H1 (cell line): ENCODE measurements at regions not wholly inside any gene's neighbourhood (a gene's known extent, or its start where the extent isn't known, plus 50 kb on each side); places are given as distances from the start of the nearest gene placed in this dataset.

Experiments used
- CTCF ChIA-PET: fragments of 300-600 bp; sonication (Branson Sonifier 250); formaldehyde crosslinking; loops from one replicate; lab custom pipeline; 2021; ENCODE audit not compliant: partially characterized antibody; lab: Charles Lee
- POLR2A ChIA-PET: fragments of 300-600 bp; sonication (Branson Sonifier 250); formaldehyde crosslinking; loops from one replicate; lab custom pipeline; 2021; ENCODE audit warnings: inconsistent platforms; ENCODE audit not compliant: partially characterized antibody; lab: Charles Lee
- DNase-seq, 2 experiments: peaks; one replicate each; pipeline versions ENCODE4 v3.0.0 to v3.0.0-alpha.2; 2010 to 2022; ENCODE audit warnings: low spot score in 2 of 2, low read depth in 1 of 2, mixed read lengths in 1 of 2
- FAIRE-seq: peaks from 2 replicates; lab custom pipeline; 2011; peaks lifted over from hg19 to GRCh38; lab: Jason Lieb, UNC
- H2AFZ ChIP-seq: 2 replicates; pipeline ENCODE4 v1.8.1; 2012; ENCODE audit warnings: low read length, inconsistent platforms
- H2AK5ac ChIP-seq: 2 replicates; pipeline ENCODE4 v1.6.1; 2013; ENCODE audit warnings: low read depth, low read length
- H2BK120ac ChIP-seq: replicated peaks from 2 replicates; pipeline ENCODE3; 2013; ENCODE audit warnings: low read depth, low read length, inconsistent platforms
- H2BK12ac ChIP-seq: 2 replicates; pipeline ENCODE4 v1.6.1; 2013; ENCODE audit warnings: low read depth, low read length
- H2BK15ac ChIP-seq: 2 replicates; pipeline ENCODE4 v1.6.1; 2013; ENCODE audit warnings: low read length
- H2BK20ac ChIP-seq: 2 replicates; pipeline ENCODE4 v1.6.1; 2013; ENCODE audit warnings: low read length
- H2BK5ac ChIP-seq: 2 replicates; pipeline ENCODE4 v1.6.1; 2013; ENCODE audit warnings: low read depth, low read length
- H3K14ac ChIP-seq: 2 replicates; pipeline ENCODE4 v1.6.1; 2013; ENCODE audit warnings: inconsistent platforms; ENCODE audit not compliant: insufficient read length
- H3K18ac ChIP-seq: 2 replicates; pipeline ENCODE4 v1.6.1; 2013; ENCODE audit warnings: low read length; ENCODE audit errors: extremely low read depth
- H3K23ac ChIP-seq: 2 replicates; pipeline ENCODE4 v1.6.1; 2013; ENCODE audit warnings: inconsistent platforms; ENCODE audit not compliant: insufficient read length
- H3K23me2 ChIP-seq: 2 replicates; pipeline ENCODE4 v1.6.1; 2013; ENCODE audit warnings: low read depth, low read length
- H3K27ac ChIP-seq: 2 replicates; pipeline ENCODE4 v1.6.1; 2011; ENCODE audit warnings: low read depth, low read length, inconsistent platforms
- H3K27me3 ChIP-seq, 4 experiments: replicated peaks in 1 of 4; 1 replicate in 1 of 4; 2 replicates in 3 of 4; pipeline versions ENCODE4 v1.6.1 to v1.8.1; 2011 to 2013; ENCODE audit warnings: low read length in 3 of 4, mild to moderate bottlenecking in 3 of 4, inconsistent platforms in 2 of 4, mixed read lengths in 2 of 4, moderate library complexity in 1 of 4; ENCODE audit not compliant: control insufficient read depth in 3 of 4, insufficient read depth in 3 of 4; ENCODE audit errors: extremely low read depth in 1 of 4
- H3K36me3 ChIP-seq, 4 experiments: 2 replicates each; pipeline versions ENCODE4 v1.6.1 to v1.8.1; 2011 to 2013; ENCODE audit warnings: mild to moderate bottlenecking in 4 of 4, low read length in 3 of 4, moderate library complexity in 2 of 4, control low read depth in 1 of 4, inconsistent platforms in 1 of 4; ENCODE audit not compliant: insufficient read depth in 4 of 4, control insufficient read depth in 2 of 4
- H3K4ac ChIP-seq: replicated peaks from 2 replicates; pipeline ENCODE3; 2013; ENCODE audit warnings: low read length, low read depth, mixed read lengths, inconsistent platforms; ENCODE audit not compliant: insufficient read length
- H3K4me1 ChIP-seq, 4 experiments: replicated peaks in 1 of 4; 1 replicate in 1 of 4; 2 replicates in 3 of 4; pipeline versions ENCODE4 v1.6.1 to v1.8.1; 2011 to 2013; ENCODE audit warnings: low read length in 3 of 4, inconsistent platforms in 2 of 4, mixed read lengths in 1 of 4; ENCODE audit not compliant: insufficient read depth in 4 of 4, control insufficient read depth in 3 of 4
- H3K4me2 ChIP-seq, 2 experiments: 2 replicates each; pipeline versions ENCODE4 v1.6.1 to v1.8.1; 2011 to 2013; ENCODE audit warnings: low read depth in 2 of 2, low read length in 2 of 2, control low read depth in 1 of 2, inconsistent platforms in 1 of 2, mild to moderate bottlenecking in 1 of 2; ENCODE audit not compliant: insufficient read depth in 1 of 2
- H3K4me3 ChIP-seq, 4 experiments: fragments of 200-600, 300-600 bp in 1 of 4; sonication (generic), shearing (Covaris generic), sonication (Bioruptor Twin) in 1 of 4; 2 replicates each; pipeline versions ENCODE4 v1.5.1 to v1.8.1; 2011 to 2016; ENCODE audit warnings: low read length in 4 of 4, low read depth in 3 of 4, control low read depth in 2 of 4, inconsistent platforms in 2 of 4, mild to moderate bottlenecking in 2 of 4, mixed read lengths in 1 of 4, moderate library complexity in 1 of 4; ENCODE audit not compliant: insufficient read depth in 2 of 4; ENCODE audit errors: extremely low read depth in 1 of 4
- H3K56ac ChIP-seq: replicated peaks from 2 replicates; pipeline ENCODE3; 2013; ENCODE audit warnings: low read depth, mild to moderate bottlenecking, mixed read lengths, low read length, inconsistent platforms; ENCODE audit not compliant: insufficient read length
- H3K79me1 ChIP-seq: 2 replicates; pipeline ENCODE4 v1.6.1; 2013; ENCODE audit warnings: low read depth, low read length, control low read depth
- H3K79me2 ChIP-seq, 2 experiments: 2 replicates each; pipeline versions ENCODE4 v1.6.1 to v1.8.1; 2012 to 2013; ENCODE audit warnings: low read length in 2 of 2, mild to moderate bottlenecking in 2 of 2, inconsistent platforms in 1 of 2; ENCODE audit not compliant: insufficient read depth in 2 of 2, control insufficient read depth in 1 of 2
- H3K9ac ChIP-seq, 4 experiments: replicated peaks in 1 of 4; 1 replicate in 1 of 4; 2 replicates in 3 of 4; pipeline versions ENCODE4 v1.6.1 to v1.8.1; 2011 to 2013; ENCODE audit warnings: low read depth in 3 of 4, low read length in 3 of 4, control low read depth in 2 of 4, mild to moderate bottlenecking in 2 of 4, moderate library complexity in 2 of 4, inconsistent platforms in 1 of 4; ENCODE audit errors: extremely low read depth in 1 of 4
- H3K9me3 ChIP-seq, 2 experiments: 2 replicates each; pipeline versions ENCODE4 v1.6.1 to v1.8.1; 2012 to 2013; ENCODE audit warnings: mild to moderate bottlenecking in 2 of 2, moderate library complexity in 2 of 2, control low read depth in 1 of 2, inconsistent platforms in 1 of 2, low read depth in 1 of 2, low read length in 1 of 2, mixed read lengths in 1 of 2; ENCODE audit not compliant: insufficient read depth in 2 of 2
- H4K20me1 ChIP-seq, 2 experiments: replicated peaks in 1 of 2; 2 replicates each; pipeline versions ENCODE3 to v1.8.1; 2011 to 2013; ENCODE audit warnings: inconsistent platforms in 2 of 2, low read length in 2 of 2, mild to moderate bottlenecking in 1 of 2; ENCODE audit not compliant: insufficient read depth in 2 of 2, control insufficient read depth in 1 of 2
- H4K5ac ChIP-seq: 2 replicates; pipeline ENCODE4 v1.6.1; 2013; ENCODE audit warnings: low read length, low read depth, mixed read lengths, inconsistent platforms; ENCODE audit not compliant: insufficient read length
- H4K8ac ChIP-seq: 2 replicates; pipeline ENCODE4 v1.8.0; 2013; ENCODE audit warnings: mild to moderate bottlenecking, moderate library complexity, low read length, inconsistent platforms; ENCODE audit not compliant: insufficient read depth; ENCODE audit errors: extremely low read depth
- H4K91ac ChIP-seq: replicated peaks from 2 replicates; pipeline ENCODE3; 2013; ENCODE audit warnings: low read length, mixed read lengths, inconsistent platforms; ENCODE audit not compliant: insufficient read length
- CHD1 ChIP-seq: IDR thresholded peaks from 2 replicates; pipeline ENCODE4 v1.6.1; 2012; ENCODE audit warnings: low read depth, low read length, improper control_type of control experiment
- EGR1 ChIP-seq: IDR thresholded peaks from 2 replicates; pipeline ENCODE4 v1.6.1; 2011; ENCODE audit warnings: low read depth, low read length, borderline replicate concordance
- EP300 ChIP-seq, 2 experiments: IDR thresholded peaks; 1 replicate in 1 of 2; 2 replicates in 1 of 2; pipeline ENCODE4 v1.6.1; 2011 to 2012; ENCODE audit warnings: low read depth in 2 of 2, low read length in 2 of 2, mild to moderate bottlenecking in 2 of 2, borderline replicate concordance in 1 of 2, inconsistent platforms in 1 of 2, moderate library complexity in 1 of 2
- FOSL1 ChIP-seq: IDR thresholded peaks from 2 replicates; pipeline ENCODE4 v1.6.1; 2011; ENCODE audit warnings: mild to moderate bottlenecking, low read depth, low read length, moderate library complexity; ENCODE audit not compliant: insufficient read depth
- NRF1 ChIP-seq: IDR thresholded peaks from 2 replicates; pipeline ENCODE4 v1.6.1; 2011; ENCODE audit warnings: mild to moderate bottlenecking, low read depth, low read length, improper control_type of control experiment
- SRF ChIP-seq: IDR thresholded peaks from 2 replicates; pipeline ENCODE4 v1.6.1; 2011; ENCODE audit warnings: mild to moderate bottlenecking, low read depth, low read length, moderate library complexity
- WGBS, 2 experiments: shearing (Covaris generic) in 1 of 2; methylation state at CpG; one replicate each; pipeline versions ENCODE4 v1.1.6 to v1.1.7; 2013 to 2015; ENCODE audit warnings: low lambda C conversion rate in 2 of 2, mixed read lengths in 2 of 2, inconsistent platforms in 1 of 2, low coverage in 1 of 2, missing lambda C conversion rate in 1 of 2; ENCODE audit not compliant: insufficient replicate concordance in 2 of 2, insufficient coverage in 1 of 2, insufficient read length in 1 of 2; ENCODE audit errors: extremely low coverage in 1 of 2, missing lambda C conversion rate in 1 of 2; 5-methylcytosine and 5-hydroxymethylcytosine counted together

DNA sequence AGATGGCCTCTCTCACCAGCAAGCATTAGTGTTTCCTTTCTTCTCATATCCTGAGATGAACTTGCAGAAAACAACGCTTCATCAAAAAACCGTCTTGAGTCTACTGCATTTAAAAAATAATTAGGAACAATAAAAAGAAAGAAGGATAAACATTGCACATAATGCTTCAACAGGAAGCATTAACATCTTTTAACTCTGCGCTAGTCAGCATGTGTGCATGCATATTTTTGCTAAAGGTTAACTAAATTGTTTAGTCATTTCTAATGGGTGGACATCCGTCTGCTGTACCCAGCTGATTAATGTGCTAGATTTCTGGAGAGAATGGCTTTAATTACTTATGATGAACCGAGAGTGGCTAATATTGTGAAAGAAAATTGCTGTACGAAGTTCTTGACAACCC, 349.3 kb downstream of the SOX4 start:
- CTCF ChIA-PET: interaction anchor here (1.2 to 1.4 kb wide), 2 partner anchors 17 to 28 kb away, joined by 3 read pairs; no protein-coding TSS in a partner anchor
- no peak overlapping the region for H2BK120ac ChIP-seq
- no peak for FAIRE-seq
- no peak overlapping the region for H3K23ac ChIP-seq
- no peak overlapping the region for H3K9ac ChIP-seq
- no peak overlapping the region for H2BK20ac ChIP-seq
- H2BK5ac ChIP-seq: no peak overlapping the region
- H3K4ac ChIP-seq: no peak overlapping the region
- no peak overlapping the region for H2BK15ac ChIP-seq
- H3K4me2 ChIP-seq: no peak overlapping the region
- H3K23me2 ChIP-seq: no peaks in the 10 kb centered on the region
- no peak overlapping the region for H3K14ac ChIP-seq
- WGBS, 2 experiments: 86% methylated on average over 6 of the region's 6 CpGs; no CpG with 5 or more reads in 1 of the 2 experiments
- peaks cover 0 to 2% of the 10 kb centered on the region in 2 experiments for H4K20me1 ChIP-seq
- no peaks in the 10 kb centered on the region for H3K27me3 ChIP-seq
- H3K79me2 ChIP-seq: peaks cover 0 to 10% of the 10 kb centered on the region in 2 experiments; a peak in 1 of 4 replicates
- no peak overlapping the region for H2AFZ ChIP-seq
- no peaks in the 10 kb centered on the region; a peak in 1 of 7 replicates for H3K4me1 ChIP-seq
- H3K27ac ChIP-seq: no peak overlapping the region
- no peak overlapping the region for H3K4me3 ChIP-seq
- H2AK5ac ChIP-seq: no peak overlapping the region
- no peak overlapping the region for H4K8ac ChIP-seq
- H2BK12ac ChIP-seq: no peak overlapping the region
- POLR2A ChIA-PET: interaction anchor here (0.5 to 1.6 kb wide), 3 partner anchors 9 to 252 kb away, joined by 3 to 4 read pairs (median 3); no protein-coding TSS in a partner anchor
- H3K18ac ChIP-seq: no peak overlapping the region
- H4K5ac ChIP-seq: no peak overlapping the region
- no peak overlapping the region for H3K56ac ChIP-seq
- DNase-seq: no peak
- TF ChIP-seq CHD1 (no peak), SRF (no peak), FOSL1 (no peak), EGR1 (no peak), EP300 (IDR thresholded peaks at IDR 0.05; ENCODE audit: borderline replicate concordance in 1 of 2, low read depth in 2 of 2, low read length in 2 of 2) (no peak), NRF1 (no peak)
- H3K36me3 ChIP-seq: no peaks in the 10 kb centered on the region
- H3K9me3 ChIP-seq: no peaks in the 10 kb centered on the region
- H3K79me1 ChIP-seq: peaks cover 3% of the 10 kb centered on the region
- no peak overlapping the region for H4K91ac ChIP-seq
